ENCODE measurements at regions not wholly inside any gene's neighbourhood (a gene's known extent, or its start where the extent isn't known, plus 50 kb on each side); places are given as distances from the start of the nearest gene placed in this dataset.

GRCh38 chr9:6068983-6069382, 53.6 kb upstream of the RANBP6 start:
- TF ChIP-seq POLR2AphosphoS5 (IDR thresholded peaks at IDR 0.05; ENCODE audit: insufficient read depth in 1 of 2, low read depth in 1 of 2) (no peak), POLR2A (IDR thresholded peaks at IDR 0.05) (no peak), CTCF (IDR thresholded peaks at IDR 0.05) (no peak)

Measured in vagina (tissue), 2 donors.